Activated naive CD4-positive, alpha-beta T cell (primary cell): ENCODE measurements at regions not wholly inside any gene's neighbourhood (a gene's known extent, or its start where the extent isn't known, plus 50 kb on each side); places are given as distances from the start of the nearest gene placed in this dataset.

Experiments used
- DNase-seq, 4 experiments: peaks; one replicate each; lab custom pipeline; 2025; lab: John Stamatoyannopoulos, UW

- DNase-seq, result no peak
These were observed 234.8 kb upstream of the TMPO start for GRCh38 chr12:98280621-98281020.

GRCh38 chr12:98291828-98292227 lies 223.6 kb upstream of the TMPO start:
- no peak for DNase-seq

GRCh38 chr12:98294051-98294805 lies 221.2 kb upstream of the TMPO start:
- DNase-seq, result no peak

GRCh38 chr12:98295681-98296080 lies 219.7 kb upstream of the TMPO start:
- no peak for DNase-seq

GRCh38 chr12:98296462-98297079 lies 218.8 kb upstream of the TMPO start:
- no peak for DNase-seq

- DNase-seq, result no peak
These were observed 217.9 kb upstream of the TMPO start for GRCh38 chr12:98297538-98297937.

- no peak for DNase-seq
These were observed 207.2 kb upstream of the TMPO start for GRCh38 chr12:98308141-98308540.

- no peak for DNase-seq
These were observed 197.2 kb upstream of the TMPO start for GRCh38 chr12:98317939-98318899.

GRCh38 chr12:98319716-98320425 lies 195.5 kb upstream of the TMPO start:
- no peak for DNase-seq

GRCh38 chr12:98325003-98325402 lies 190.4 kb upstream of the TMPO start:
- no peak for DNase-seq

GRCh38 chr12:98328467-98328866 lies 186.9 kb upstream of the TMPO start:
- DNase-seq, result no peak

- DNase-seq, result no peak
These were observed 185.8 kb upstream of the TMPO start for GRCh38 chr12:98329589-98329988.

GRCh38 chr12:98332642-98333041 lies 182.7 kb upstream of the TMPO start:
- no peak for DNase-seq

GRCh38 chr12:98334768-98335167 lies 180.6 kb upstream of the TMPO start:
- no peak for DNase-seq

- DNase-seq, result no peak
These were observed 174.4 kb upstream of the TMPO start for GRCh38 chr12:98341026-98341425.

- no peak for DNase-seq
These were observed 173.7 kb upstream of the TMPO start for GRCh38 chr12:98341732-98342131.

- no peak for DNase-seq
These were observed 172.3 kb upstream of the TMPO start for GRCh38 chr12:98343002-98343567.

- no peak for DNase-seq
These were observed 171.1 kb upstream of the TMPO start for GRCh38 chr12:98344046-98344930.

GRCh38 chr12:98345308-98345876 lies 170.0 kb upstream of the TMPO start:
- no peak for DNase-seq

- no peak for DNase-seq
These were observed 164.3 kb upstream of the TMPO start for GRCh38 chr12:98351089-98351488.
